Spleen (tissue), 11 donors: ENCODE measurements at regions not wholly inside any gene's neighbourhood (a gene's known extent, or its start where the extent isn't known, plus 50 kb on each side); places are given as distances from the start of the nearest gene placed in this dataset.

Experiments used
- DNase-seq: peaks from one replicate; pipeline ENCODE4 v3.0.0-alpha.2; 2020
- H3K27ac ChIP-seq, 8 donors: fragments of 200-600 bp; sonication (generic) in 7 of 8; 1 replicate in 4 of 8; 2 replicates in 4 of 8; pipeline versions ENCODE4 v1.5.0 to v1.8.0; 2016 to 2021; ENCODE audit warnings: inconsistent platforms in 4 of 8, mild to moderate bottlenecking in 4 of 8, moderate library complexity in 1 of 8
- H3K27me3 ChIP-seq, 7 donors: fragments of 200-600 bp; sonication (generic) in 6 of 7; replicated peaks in 1 of 7; 1 replicate in 4 of 7; 2 replicates in 3 of 7; pipeline versions ENCODE4 v1.5.0 to v1.8.0; 2016 to 2021; ENCODE audit warnings: inconsistent platforms in 3 of 7, mild to moderate bottlenecking in 1 of 7
- H3K36me3 ChIP-seq, 6 donors: fragments of 200-600 bp; sonication (generic) in 5 of 6; 1 replicate in 4 of 6; 2 replicates in 2 of 6; pipeline versions ENCODE4 v1.5.0 to v1.8.0; 2016 to 2021; ENCODE audit warnings: inconsistent platforms in 2 of 6
- H3K4me1 ChIP-seq, 6 donors: fragments of 200-600 bp; sonication (generic) in 5 of 6; 1 replicate in 3 of 6; 2 replicates in 3 of 6; pipeline versions ENCODE4 v1.5.0 to v1.8.0; 2016 to 2021; ENCODE audit warnings: inconsistent platforms in 3 of 6
- H3K4me3 ChIP-seq, 8 donors: fragments of 200-600 bp; sonication (generic) in 7 of 8; 1 replicate in 4 of 8; 2 replicates in 4 of 8; pipeline versions ENCODE4 v1.5.0 to v1.8.0; 2016 to 2021; ENCODE audit warnings: inconsistent platforms in 4 of 8, mild to moderate bottlenecking in 4 of 8, moderate library complexity in 2 of 8
- H3K9me3 ChIP-seq, 8 donors: fragments of 200-600 bp; sonication (generic) in 7 of 8; 1 replicate in 4 of 8; 2 replicates in 4 of 8; pipeline versions ENCODE4 v1.5.0 to v1.8.0; 2016 to 2021; ENCODE audit warnings: inconsistent platforms in 4 of 8
- CTCF ChIP-seq, 11 experiments: fragments of 200-600 bp in 7 of 11; fragments of 450-650 bp in 4 of 11; sonication (generic) in 4 of 11; IDR thresholded peaks in 8 of 11; conservative IDR thresholded peaks in 3 of 11; 1 replicate in 7 of 11; 2 replicates in 4 of 11; pipeline versions ENCODE4 v1.4.0 to v1.8.0; 2016 to 2021; ENCODE audit warnings: antibody characterized with exemption in 11 of 11, inconsistent platforms in 4 of 11, mild to moderate bottlenecking in 1 of 11
- POLR2A ChIP-seq, 3 donors: fragments of 450-650 bp; IDR thresholded peaks; one replicate each; pipeline ENCODE4 v1.5.1; 2017; ENCODE audit warnings: antibody characterized with exemption in 3 of 3, mild to moderate bottlenecking in 1 of 3
- POLR2AphosphoS5 ChIP-seq, 3 donors: sonication (generic); formaldehyde crosslinking; IDR thresholded peaks; one replicate each; pipeline ENCODE4 v1.5.1; 2017; ENCODE audit warnings: antibody characterized with exemption in 3 of 3
- WGBS, 5 donors: extraction: QIAGEN DNeasy Blood & Tissue Kit in 3 of 5; methylation state at CpG; one replicate each; pipeline versions ENCODE4 v1.1.5 to v1.1.7; 2013 to 2018; 5-methylcytosine and 5-hydroxymethylcytosine counted together
- intact Hi-C: fragments of 100-400 bp; cut with DNase I; formaldehyde crosslinking; loops from one replicate; pipeline ENCODE4 v1.15.0; 2023; ENCODE audit warnings: low total_unique reads
- donor health status: healthy with polysubstance abuse.
- donor health status: DM: no; HTN: no; CAD: no; lungs with moderate emphysema.
- donor health status: DM: no; HTN: no; CAD: no.
- donor health status: Bipolar disorder and iron deficiency.
- donor health status: healthy.
- donor health status: DM: no; HTN: no; CAD: no.
- donor health status: DM: yes; HTN: yes; CAD: no.

GRCh38 chr4:185890196-185890595 is 78.2 kb upstream of the SORBS2 start:
- TF ChIP-seq CTCF (IDR thresholded peaks at IDR 0.05 in 8 of 11, conservative IDR thresholded peaks at IDR 0.05 in 3 of 11) = no peak
- no peak for TF ChIP-seq POLR2AphosphoS5 (IDR thresholded peaks at IDR 0.05)
- WGBS, 5 donors = 83 to 93% (median 87%) methylated on average over 5 of the region's 5 CpGs
- no peak overlapping the region for H3K4me3 ChIP-seq

GRCh38 chr4:185892165-185892564 is 80.2 kb upstream of the SORBS2 start:
- WGBS, 5 donors = 50 to 67% (median 54%) methylated on average over 2 of the region's 2 CpGs
- no peak overlapping the region for H3K27ac ChIP-seq
- DNase-seq = no peak
- H3K4me3 ChIP-seq = no peak overlapping the region
- intact Hi-C loops = no loop called here
- TF ChIP-seq POLR2A (IDR thresholded peaks at IDR 0.05) = no peak
- no peak for TF ChIP-seq CTCF (IDR thresholded peaks at IDR 0.05 in 8 of 11, conservative IDR thresholded peaks at IDR 0.05 in 3 of 11)
- TF ChIP-seq POLR2AphosphoS5 (IDR thresholded peaks at IDR 0.05) = no peak
- peaks cover 0 to 6% (median 0%) of the 10 kb centered on the region in 6 donors for H3K36me3 ChIP-seq
- no peaks in the 10 kb centered on the region for H3K27me3 ChIP-seq
- peaks cover 0 to 10% (median 7%) of the 10 kb centered on the region in 8 donors for H3K9me3 ChIP-seq
- peaks cover 0 to 4% (median 0%) of the 10 kb centered on the region in 6 donors for H3K4me1 ChIP-seq

More at GRCh38 chr4:185890196-185890595, 78.2 kb upstream of the SORBS2 start:
- H3K4me1 ChIP-seq = peaks cover 0 to 9% (median 0%) of the 10 kb centered on the region in 6 donors
- peaks cover 0 to 6% (median 0%) of the 10 kb centered on the region in 6 donors for H3K36me3 ChIP-seq
- peaks cover 0 to 10% (median 7%) of the 10 kb centered on the region in 8 donors for H3K9me3 ChIP-seq
- H3K27ac ChIP-seq = no peak overlapping the region
- H3K27me3 ChIP-seq = no peaks in the 10 kb centered on the region
- DNase-seq = no peak
- intact Hi-C loops = no loop called here

GRCh38 chr4:185893500-185893899 is 81.5 kb upstream of the SORBS2 start:
- no peak for TF ChIP-seq POLR2A (IDR thresholded peaks at IDR 0.05)
- no peak for TF ChIP-seq CTCF (IDR thresholded peaks at IDR 0.05 in 8 of 11, conservative IDR thresholded peaks at IDR 0.05 in 3 of 11)
- no peak for TF ChIP-seq POLR2AphosphoS5 (IDR thresholded peaks at IDR 0.05)
- no peaks in the 10 kb centered on the region for H3K27me3 ChIP-seq
- H3K36me3 ChIP-seq = peaks cover 0 to 3% (median 0%) of the 10 kb centered on the region in 6 donors
- H3K9me3 ChIP-seq = peaks cover 0 to 5% (median 3%) of the 10 kb centered on the region in 8 donors
- no peaks in the 10 kb centered on the region for H3K4me1 ChIP-seq
- intact Hi-C loops = no loop called here
- no peak for DNase-seq
- no peak overlapping the region for H3K27ac ChIP-seq
- H3K4me3 ChIP-seq = no peak overlapping the region
- WGBS, 5 donors = 88 to 96% (median 91%) methylated on average over 4 of the region's 4 CpGs

- TF ChIP-seq POLR2A (IDR thresholded peaks at IDR 0.05) = no peak
- TF ChIP-seq POLR2AphosphoS5 (IDR thresholded peaks at IDR 0.05) = no peak
- TF ChIP-seq CTCF (IDR thresholded peaks at IDR 0.05 in 8 of 11, conservative IDR thresholded peaks at IDR 0.05 in 3 of 11) = no peak
- H3K4me1 ChIP-seq = no peaks in the 10 kb centered on the region
- no peak overlapping the region for H3K4me3 ChIP-seq
- no peak overlapping the region for H3K27ac ChIP-seq
- 86 to 95% (median 91%) methylated on average over 3 to 4 of the region's 4 CpGs for WGBS, 5 donors
- H3K9me3 ChIP-seq = no peaks in the 10 kb centered on the region
- intact Hi-C loops = no loop called here
- no peaks in the 10 kb centered on the region for H3K27me3 ChIP-seq
- DNase-seq = no peak
- H3K36me3 ChIP-seq = no peaks in the 10 kb centered on the region
These were observed 82.5 kb upstream of the SORBS2 start for GRCh38 chr4:185894481-185894880.
